ENCODE measurements at regions not wholly inside any gene's neighbourhood (a gene's known extent, or its start where the extent isn't known, plus 50 kb on each side); places are given as distances from the start of the nearest gene placed in this dataset.
A peak's percentile ranks its signal among the peaks of the same experiment; 100 is the strongest.

DNA sequence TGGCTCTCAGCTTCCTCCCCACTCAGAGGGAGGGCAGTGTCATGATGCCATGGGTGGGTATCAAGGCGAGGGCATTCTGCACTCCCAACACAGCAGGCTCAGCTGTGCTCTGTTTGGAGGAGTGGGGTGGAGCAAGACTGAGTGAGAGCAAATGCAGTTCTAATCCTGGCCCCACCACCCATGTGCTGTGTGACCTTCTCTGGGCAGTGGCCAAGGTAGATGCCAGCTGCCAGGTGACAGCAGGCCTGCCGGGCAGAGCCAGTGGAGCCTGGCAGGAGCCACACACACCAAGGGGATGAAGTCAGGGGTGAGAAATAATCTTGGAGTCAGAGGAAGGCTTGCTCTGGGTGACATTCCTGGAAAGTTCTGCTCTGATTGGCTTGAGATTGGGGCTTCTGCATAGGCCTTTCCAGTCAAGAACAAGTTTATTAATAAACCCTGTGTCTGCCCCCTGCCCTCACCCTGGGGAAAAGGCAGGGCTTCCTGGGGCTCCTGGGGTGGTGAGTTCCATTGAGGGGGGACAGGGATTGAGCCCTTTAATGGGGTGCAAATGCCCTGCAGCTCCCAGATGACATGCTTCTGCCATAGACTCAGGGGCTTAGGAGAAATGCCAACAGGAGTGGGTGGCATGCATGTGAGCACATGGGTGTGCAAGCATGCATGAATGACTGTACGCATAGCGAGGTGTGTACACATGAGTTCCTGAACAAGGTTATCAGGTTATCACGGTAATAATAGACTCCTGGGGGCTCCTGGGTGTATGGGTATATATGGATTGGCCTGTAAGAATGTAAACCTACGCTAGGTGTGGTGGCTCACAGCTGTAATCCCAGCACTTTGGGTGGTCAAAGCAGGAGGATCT, 134.2 kb downstream of the MRPL14 start:
- intact Hi-C loops (cut with DNase I), result no loop called here
- ATAC-seq (peak; percentile 53 to 74), DNase-seq (peak; percentile 60)

GRCh38 chr6:43992126-43992663, 135.1 kb downstream of the MRPL14 start:
- ATAC-seq (no peak), DNase-seq (no peak)
- intact Hi-C loops (cut with DNase I), result no loop called here

DNA sequence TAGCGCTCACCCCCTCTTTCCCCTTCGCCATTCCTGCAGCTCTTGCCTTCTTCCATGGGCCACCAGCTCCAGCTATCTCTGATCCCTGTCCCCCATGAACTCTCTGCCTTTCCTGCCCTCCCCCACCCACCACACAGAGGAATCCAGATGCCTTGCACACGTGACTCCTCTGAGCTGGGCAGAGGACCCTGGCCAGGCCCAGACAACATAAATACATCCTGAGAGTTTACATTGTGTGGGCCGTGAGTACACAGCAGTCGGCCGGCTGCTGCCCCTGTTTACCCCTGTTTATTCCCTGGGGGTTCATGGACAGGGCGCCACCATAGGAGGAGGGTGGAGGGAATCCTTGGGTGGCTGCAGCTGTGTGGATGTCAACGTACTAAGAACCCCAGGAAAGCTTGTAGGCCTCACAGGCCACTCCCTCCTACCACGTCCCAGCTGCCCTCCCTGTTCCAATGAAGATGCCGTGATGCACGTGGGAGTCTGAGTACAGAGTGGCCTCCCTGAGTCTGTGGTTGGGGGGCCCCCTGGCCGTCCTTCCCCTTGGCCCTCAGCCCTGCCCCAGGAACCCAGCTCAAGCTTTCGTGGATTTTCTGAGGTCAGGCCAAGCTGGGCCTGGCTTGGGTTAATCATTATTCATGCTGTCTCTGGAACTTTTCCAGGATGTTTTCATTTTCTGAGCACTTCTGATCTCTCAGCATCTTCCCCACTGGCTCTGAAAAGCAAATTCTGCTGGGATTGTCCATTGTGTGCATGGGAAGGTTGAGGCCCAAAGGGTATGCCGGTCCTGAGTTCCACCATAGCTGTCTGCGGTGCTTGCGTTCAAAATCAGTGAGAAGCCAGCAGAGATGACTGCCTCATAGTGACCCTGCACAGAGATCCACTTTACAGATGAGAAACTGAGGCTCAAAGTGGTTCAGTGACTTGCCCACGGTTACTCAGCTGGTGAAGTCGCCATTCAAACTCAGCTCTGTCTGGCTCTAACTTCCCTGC, 136.3 kb downstream of the MRPL14 start:
- ATAC-seq (peak; percentile 7 to 14), DNase-seq (no peak)
- intact Hi-C loops (cut with DNase I), result no loop called here

- peak; percentile 60 to 63 for ATAC-seq
- peak; percentile 47 for DNase-seq
- intact Hi-C loops (cut with DNase I), result no loop called here
These were observed 137.0 kb downstream of the MRPL14 start for GRCh38 chr6:43990275-43990626.

DNA sequence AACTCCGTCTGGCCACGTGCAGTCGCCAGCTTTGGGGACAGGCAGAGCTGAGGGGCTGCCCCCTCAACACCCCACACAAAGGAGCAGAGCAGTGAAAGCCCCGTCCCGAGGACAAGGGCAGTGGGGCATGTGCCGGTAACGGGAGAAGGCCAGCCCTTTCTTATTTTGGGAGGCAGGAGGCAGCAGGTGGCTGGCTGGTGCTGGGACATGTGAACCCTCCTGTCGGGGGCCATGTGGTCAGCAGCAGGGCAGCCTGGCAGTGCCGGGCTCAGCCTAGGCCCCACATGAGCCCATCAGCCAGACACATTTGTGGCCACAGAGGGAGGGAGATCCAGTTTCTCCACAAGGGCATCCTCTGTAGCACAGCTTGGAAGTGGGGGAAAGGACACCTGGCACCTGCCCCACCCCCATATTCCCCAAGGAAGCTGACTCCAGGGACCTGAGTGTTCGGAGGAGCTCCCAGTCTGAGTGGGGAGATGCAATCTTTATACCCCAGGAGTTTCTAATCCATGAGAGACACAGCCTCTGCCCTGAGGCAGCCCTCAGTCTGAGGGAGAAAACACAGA, 137.6 kb downstream of the MRPL14 start:
- ATAC-seq (peak in 1 of 2 donors; percentile 1), DNase-seq (no peak)
- intact Hi-C loops (cut with DNase I), result no loop called here

DNA sequence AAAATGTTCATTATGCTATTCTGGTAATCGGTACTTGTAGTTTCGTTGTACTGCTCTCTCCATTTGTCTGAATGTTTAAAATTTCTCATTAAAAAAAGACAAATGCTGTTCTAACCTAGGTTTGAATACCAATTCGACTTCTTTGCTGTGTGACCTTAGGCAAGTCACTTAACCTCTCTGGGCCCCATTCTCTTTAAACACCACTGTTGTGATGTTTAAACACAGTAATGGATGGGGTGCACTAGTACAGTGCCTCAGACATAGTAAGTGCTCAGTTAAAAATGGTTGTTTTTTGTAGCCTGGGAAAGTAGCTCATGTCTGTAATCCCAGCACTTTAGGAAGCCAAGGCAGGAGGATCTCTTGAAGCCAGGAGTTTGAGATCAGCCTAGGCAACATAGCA, 138.5 kb downstream of the MRPL14 start:
- DNase-seq, result no peak
- intact Hi-C loops (cut with DNase I), result no loop called here
- ATAC-seq, result no peak

- intact Hi-C loops (cut with DNase I), result no loop called here
- DNase-seq (no peak), ATAC-seq (no peak)
These were observed 139.3 kb downstream of the MRPL14 start for GRCh38 chr6:43987838-43988439.

- ATAC-seq (peak in 1 of 2 donors; percentile 25), DNase-seq (no peak)
- intact Hi-C loops (cut with DNase I), result no loop called here
These were observed 141.0 kb downstream of the MRPL14 start for GRCh38 chr6:43986177-43986825.

- DNase-seq (no peak), ATAC-seq (no peak)
- intact Hi-C loops (cut with DNase I), result no loop called here
These were observed 141.9 kb downstream of the MRPL14 start for GRCh38 chr6:43985329-43985728.

DNA sequence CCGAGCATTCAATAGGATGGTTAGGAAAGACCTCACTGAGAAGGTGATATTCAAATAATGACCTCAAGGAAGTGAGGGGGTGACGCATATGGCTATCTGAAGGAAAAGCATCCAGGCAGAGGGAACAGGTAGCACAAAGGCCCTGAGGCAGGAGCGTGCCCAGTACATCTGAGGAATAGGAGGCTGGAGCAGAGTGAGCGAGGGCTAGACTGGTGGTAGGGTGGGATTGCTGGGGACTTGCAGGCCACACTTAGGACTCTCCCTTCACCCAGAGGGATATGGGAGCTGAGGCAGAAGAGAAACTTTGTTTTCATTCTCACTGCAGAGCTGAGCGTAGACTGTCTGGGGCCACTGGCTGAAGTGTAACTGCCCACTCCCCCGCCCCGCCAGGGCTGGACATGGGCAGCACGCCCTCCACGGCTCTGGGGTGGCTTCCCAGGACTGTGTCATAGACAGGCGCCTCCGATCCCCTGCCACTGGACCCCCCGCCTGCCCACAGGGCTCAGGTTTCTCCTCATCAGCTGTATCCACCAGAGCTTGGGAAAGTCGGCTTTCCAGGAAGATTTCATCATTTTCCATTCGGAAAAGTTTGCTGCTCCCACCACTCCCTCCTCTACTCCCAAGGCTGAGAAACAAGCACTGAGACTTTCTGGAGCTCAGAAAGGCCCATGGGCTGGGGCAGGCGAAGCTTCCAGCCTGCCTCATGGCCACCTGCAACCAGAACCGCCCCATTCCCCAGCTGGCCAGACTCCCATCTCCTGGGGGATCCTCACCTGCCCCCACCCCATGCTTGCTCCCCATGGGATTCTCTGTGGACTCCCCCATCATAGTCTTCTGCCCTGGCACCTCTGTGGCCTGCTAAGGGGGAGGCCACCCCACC, 142.6 kb downstream of the MRPL14 start:
- intact Hi-C loops (cut with DNase I), result no loop called here
- DNase-seq, result peak; percentile 56
- ATAC-seq, result peak in 1 of 2 donors; percentile 24

DNA sequence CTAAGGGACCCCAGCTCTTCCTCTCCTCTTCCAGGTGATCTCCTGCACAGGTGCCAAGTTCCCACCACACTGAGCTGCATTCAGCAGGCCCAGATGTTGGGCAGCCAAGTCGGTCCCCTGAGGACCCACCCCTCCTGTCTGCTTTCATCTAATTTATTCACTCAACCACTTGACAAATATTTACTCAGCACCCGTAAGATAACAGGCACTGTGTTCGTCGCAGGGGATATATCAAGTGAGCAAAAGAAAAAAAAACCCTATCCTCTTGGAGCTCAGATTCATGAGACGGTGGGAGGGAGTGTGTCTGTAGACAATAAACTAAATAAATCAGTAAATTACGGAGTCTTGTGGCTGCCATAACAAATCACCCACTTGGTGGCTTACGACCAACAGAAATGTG, 143.6 kb downstream of the MRPL14 start:
- intact Hi-C loops (cut with DNase I), result no loop called here
- ATAC-seq (no peak), DNase-seq (no peak)

DNA sequence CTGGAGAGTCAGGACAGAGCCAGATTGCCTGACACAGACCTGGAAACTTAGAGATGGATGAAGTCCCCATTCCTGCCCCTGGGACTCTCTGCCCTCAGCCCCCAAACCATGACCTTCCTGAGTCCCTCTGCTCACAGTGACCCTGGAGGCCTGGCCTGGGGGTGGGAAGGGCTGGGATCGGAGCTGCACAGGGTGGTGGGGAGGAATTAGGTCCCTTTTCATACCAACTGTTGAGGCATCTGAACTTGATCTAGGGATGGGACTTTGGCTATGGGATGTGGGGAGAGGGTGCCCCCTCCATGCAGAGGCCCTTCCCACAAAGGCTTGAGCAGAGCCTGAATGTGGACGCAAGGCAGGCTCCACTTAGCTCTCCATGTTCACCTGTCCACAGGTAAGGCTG, 144.1 kb downstream of the MRPL14 start:
- ATAC-seq (no peak), DNase-seq (no peak)
- intact Hi-C loops (cut with DNase I), result no loop called here

GRCh38 chr6:43982084-43982625, 145.1 kb downstream of the MRPL14 start:
- intact Hi-C loops (cut with DNase I), result no loop called here
- no peak for ATAC-seq
- DNase-seq, result no peak

GRCh38 chr6:43981363-43981990, 145.8 kb downstream of the MRPL14 start:
- intact Hi-C loops (cut with DNase I), result no loop called here
- ATAC-seq (no peak), DNase-seq (no peak)

DNA sequence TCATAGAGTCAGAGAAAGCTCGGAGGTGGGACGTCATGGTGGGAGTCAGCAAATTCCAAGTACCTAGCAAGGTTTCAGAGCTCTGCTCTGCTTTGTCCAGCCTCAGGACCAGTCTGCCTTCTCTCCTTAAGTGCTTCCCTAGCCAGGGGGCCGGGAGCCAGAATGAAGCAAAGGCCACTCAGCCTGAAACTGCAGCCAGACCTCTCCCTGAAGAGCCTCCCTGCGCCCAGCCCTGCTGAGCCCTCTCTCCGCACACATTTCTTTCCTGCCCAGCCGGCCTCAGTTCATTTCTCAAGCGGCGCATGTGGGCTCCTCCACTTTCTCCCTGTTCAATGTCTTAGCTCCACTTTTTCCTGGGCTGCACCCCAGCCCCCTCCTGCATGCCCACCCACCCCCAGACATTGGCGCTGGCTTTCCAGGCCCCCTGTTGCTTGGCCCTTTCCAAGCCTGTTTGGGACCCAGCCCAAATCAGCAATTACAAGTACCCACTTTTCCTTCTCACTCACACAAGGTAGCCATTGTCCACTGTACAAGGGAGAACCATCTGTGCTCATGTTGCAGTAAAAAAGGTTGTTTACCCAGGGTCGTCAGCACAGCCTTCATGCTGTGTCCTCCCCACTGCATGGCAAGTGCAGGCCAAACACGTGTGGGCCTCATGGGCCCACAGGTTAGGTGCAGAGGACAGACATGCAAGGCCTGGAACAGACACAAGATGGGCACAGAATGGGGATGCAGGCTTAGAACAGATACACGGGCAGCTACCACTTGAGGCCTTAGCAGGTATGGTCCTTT, 147.1 kb downstream of the MRPL14 start:
- ATAC-seq (peak in 1 of 2 donors; percentile 57), DNase-seq (no peak)
- intact Hi-C loops (cut with DNase I), result no loop called here

DNA sequence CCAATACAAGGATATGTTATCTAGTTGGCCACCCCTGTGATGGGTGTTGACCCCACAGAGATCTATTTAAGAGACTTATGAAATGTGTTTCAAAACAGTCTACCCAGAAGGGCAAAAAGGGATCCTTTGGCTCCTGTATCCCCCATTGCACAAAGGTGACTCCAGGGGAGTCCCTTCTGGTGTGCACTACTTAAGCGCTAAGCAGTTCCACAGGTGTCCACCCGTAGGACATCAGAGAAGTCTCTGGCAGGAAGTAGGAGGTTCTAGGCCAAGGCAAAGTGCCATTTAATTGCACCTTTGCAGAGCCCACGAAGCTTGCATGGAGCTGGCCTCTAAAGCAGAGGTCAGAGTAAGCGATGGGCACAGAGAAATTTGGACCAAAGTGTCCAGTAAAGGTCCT, 147.7 kb downstream of the MRPL14 start:
- ATAC-seq (no peak), DNase-seq (no peak)
- intact Hi-C loops (cut with DNase I), result no loop called here

Data from left cardiac atrium (tissue), 4 donors.